GM23248 (cell line): ENCODE measurements at regions not wholly inside any gene's neighbourhood (a gene's known extent, or its start where the extent isn't known, plus 50 kb on each side); places are given as distances from the start of the nearest gene placed in this dataset.

Experiments used
- EZH2 ChIP-seq: fragments of 200-600 bp; sonication (generic); IDR thresholded peaks from 2 replicates; pipeline ENCODE4 v1.6.1; 2018; ENCODE audit warnings: antibody characterized with exemption, mild to moderate bottlenecking; ENCODE audit not compliant: insufficient read depth, poor library complexity, severe bottlenecking
- EZH2phosphoT487 ChIP-seq: fragments of 200-600 bp; sonication (generic); IDR thresholded peaks from 2 replicates; pipeline ENCODE4 v1.6.1; 2018; ENCODE audit warnings: antibody characterized with exemption, moderate library complexity, mild to moderate bottlenecking, low read depth; ENCODE audit not compliant: insufficient read depth

- no peak for TF ChIP-seq EZH2phosphoT487
- no peak for TF ChIP-seq EZH2
Measured at GRCh38 chr2:21535826-21536225, 412.1 kb downstream of the TDRD15 start.
